GM12891 (cell line): ENCODE measurements at regions not wholly inside any gene's neighbourhood (a gene's known extent, or its start where the extent isn't known, plus 50 kb on each side); places are given as distances from the start of the nearest gene placed in this dataset.

Source experiments
- POLR2A ChIP-seq: IDR thresholded peaks from 2 replicates; pipeline ENCODE4 v1.6.1; 2011; ENCODE audit warnings: low read depth, low read length, control low read depth
- POLR2AphosphoS5 ChIP-seq: IDR thresholded peaks from 2 replicates; pipeline ENCODE4 v1.6.1; 2011; ENCODE audit warnings: low read depth, low read length, control low read depth
- POU2F2 ChIP-seq: IDR thresholded peaks from 2 replicates; pipeline ENCODE4 v1.6.1; 2011; ENCODE audit warnings: low read depth, mild to moderate bottlenecking, control low read depth, low read length, moderate library complexity
- SPI1 ChIP-seq: IDR thresholded peaks from 2 replicates; pipeline ENCODE4 v1.6.1; 2011; ENCODE audit warnings: low read depth, low read length, control low read depth
- TAF1 ChIP-seq: IDR thresholded peaks from 2 replicates; pipeline ENCODE4 v1.6.1; 2011; ENCODE audit warnings: low read depth, low read length, control low read depth

GRCh38 chr5:6248132-6248531 is 130.2 kb downstream of the MED10 start:
- no peak for TF ChIP-seq POLR2A
- no peak for TF ChIP-seq POLR2AphosphoS5
- no peak for TF ChIP-seq TAF1
- TF ChIP-seq POU2F2, result no peak
- no peak for TF ChIP-seq SPI1
